KOPT-K1 (cell line): ENCODE measurements at regions not wholly inside any gene's neighbourhood (a gene's known extent, or its start where the extent isn't known, plus 50 kb on each side); places are given as distances from the start of the nearest gene placed in this dataset.
"Not testable (repeated sequence)": the region's sequence is repeated elsewhere in the genome, so short reads cannot be mapped to it uniquely, and the experiment has no call there.

Experiments used
- H3K27ac ChIP-seq: fragments of 200-600 bp; sonication (generic); 2 replicates; pipeline ENCODE4 v1.5.1; 2016; ENCODE audit warnings: antibody characterized with exemption, mild to moderate bottlenecking, low read depth, low read length; ENCODE audit not compliant: poor library complexity, severe bottlenecking
- H3K36me3 ChIP-seq: fragments of 200-600 bp; sonication (generic); 2 replicates; pipeline ENCODE4 v1.5.1; 2017; ENCODE audit warnings: antibody characterized with exemption, mild to moderate bottlenecking, low read length, moderate library complexity; ENCODE audit not compliant: insufficient read depth
- H3K9me3 ChIP-seq: fragments of 200-600 bp; sonication (generic); 2 replicates; pipeline ENCODE4 v1.5.1; 2017; ENCODE audit warnings: antibody characterized with exemption, low read length, mild to moderate bottlenecking; ENCODE audit not compliant: insufficient read depth, poor library complexity, severe bottlenecking

GRCh38 chr16:29198231-29198630 lies 208.3 kb downstream of the NPIPB11 start:
- Histone ChIP-seq H3K27ac (no peak overlapping the region), H3K36me3 (no peaks in the 10 kb centered on the region), H3K9me3 (no peaks in the 10 kb centered on the region)

DNA sequence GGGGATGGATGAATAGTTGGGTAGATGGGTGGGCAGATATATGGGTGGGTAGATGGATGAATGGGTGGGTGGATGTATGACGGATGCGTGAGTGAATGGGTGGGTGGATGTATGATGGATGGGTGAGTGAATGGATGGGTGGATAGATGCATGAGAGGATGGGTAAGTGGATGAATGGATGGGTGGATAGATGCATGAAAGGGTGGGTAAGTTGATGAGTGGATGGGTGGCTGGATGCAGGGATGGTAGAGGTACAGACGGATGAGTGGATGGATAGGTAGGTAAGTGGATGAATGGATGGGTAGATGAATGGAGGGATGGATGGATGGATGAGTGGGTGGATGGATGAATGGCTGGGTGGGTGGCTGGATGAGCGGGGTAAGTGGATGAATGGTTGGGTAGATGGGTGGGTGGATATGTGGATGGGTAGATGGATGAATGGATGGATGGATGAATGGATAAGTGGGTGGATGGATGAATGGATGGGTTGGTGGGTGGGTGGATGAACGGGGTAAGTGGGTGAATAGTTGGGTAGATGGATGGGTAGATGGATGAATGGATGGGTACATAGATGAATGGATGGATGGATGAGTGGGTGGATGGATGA lies 208.9 kb downstream of the NPIPB11 start:
- not testable (repeated sequence) for H3K9me3 ChIP-seq, H3K36me3 ChIP-seq, H3K27ac ChIP-seq

- not testable (repeated sequence) for H3K9me3 ChIP-seq, H3K36me3 ChIP-seq, H3K27ac ChIP-seq
These were observed 209.8 kb downstream of the NPIPB11 start for GRCh38 chr16:29196746-29197145.

DNA sequence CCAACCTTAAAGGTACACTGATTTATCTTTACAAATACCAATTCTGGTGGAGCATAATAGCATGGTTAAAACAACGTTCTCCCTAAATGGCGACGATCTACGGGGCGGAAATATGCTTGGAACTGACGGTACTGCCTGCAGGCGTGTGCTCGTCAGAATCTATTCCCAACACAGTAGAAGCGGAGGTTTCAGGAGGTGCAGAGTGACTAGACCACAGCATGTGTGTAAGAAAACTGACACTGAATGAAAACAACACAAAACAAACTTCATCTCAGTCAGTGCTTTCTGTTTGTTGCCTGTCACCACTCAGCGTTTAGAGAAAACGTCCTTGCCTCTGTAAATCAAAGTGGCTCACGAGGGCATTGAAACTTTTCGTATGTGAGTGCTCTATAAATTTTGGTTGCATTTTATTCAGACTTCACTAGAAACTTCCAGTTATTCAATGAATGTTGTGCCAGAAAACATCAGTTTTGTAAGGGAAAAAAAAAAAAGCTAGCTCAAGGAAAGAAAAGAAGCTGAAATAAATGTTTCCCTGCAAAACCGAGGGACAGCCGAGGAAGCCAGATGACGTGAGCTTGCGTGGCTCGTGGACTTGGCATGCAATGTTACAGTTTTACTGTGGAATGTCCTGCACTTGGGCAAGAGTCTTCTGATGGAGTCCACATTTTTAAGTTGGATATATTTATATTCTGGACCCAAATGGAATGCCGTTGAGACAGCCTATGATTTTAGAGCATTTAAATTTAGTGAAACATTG lies 210.4 kb downstream of the LAT start:
- not testable (repeated sequence) for H3K27ac ChIP-seq, H3K9me3 ChIP-seq, H3K36me3 ChIP-seq

DNA sequence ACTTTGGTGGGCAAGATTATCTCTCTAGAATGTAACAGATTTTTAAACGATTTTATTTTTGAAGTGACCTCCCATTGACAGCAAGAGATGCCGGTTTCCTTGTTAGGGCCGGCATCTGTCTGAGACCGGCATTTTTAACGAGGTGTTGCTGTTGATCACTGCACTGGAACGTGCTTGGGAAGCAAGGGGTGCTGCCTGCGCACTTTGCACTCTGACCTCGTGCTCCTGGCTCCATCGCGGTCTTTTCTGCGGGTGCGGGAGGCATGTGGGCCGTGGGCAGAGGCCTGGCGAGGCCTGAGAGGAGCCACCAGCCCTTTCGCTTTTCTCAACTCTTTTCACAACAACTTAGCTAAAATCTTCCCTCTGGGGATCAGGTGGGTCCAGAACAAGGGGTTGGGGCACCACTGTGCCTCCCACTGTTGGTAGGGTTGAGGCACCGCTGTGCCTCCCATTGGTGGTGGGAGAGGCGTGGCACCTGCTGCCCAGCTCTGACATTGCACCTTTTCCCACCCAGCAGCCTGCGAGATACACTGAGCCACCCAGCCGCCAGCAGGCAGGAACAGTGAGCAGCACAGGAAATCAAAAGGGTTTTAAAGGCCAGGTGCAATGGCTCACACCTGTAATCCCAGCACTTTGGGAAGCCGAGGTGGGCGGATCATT lies 209.5 kb downstream of the LAT start:
- not testable (repeated sequence) for H3K36me3 ChIP-seq, H3K9me3 ChIP-seq, H3K27ac ChIP-seq

- H3K9me3 ChIP-seq, H3K36me3 ChIP-seq, H3K27ac ChIP-seq: not testable (repeated sequence)
These were observed 208.8 kb downstream of the LAT start for GRCh38 chr16:29193634-29194033.

DNA sequence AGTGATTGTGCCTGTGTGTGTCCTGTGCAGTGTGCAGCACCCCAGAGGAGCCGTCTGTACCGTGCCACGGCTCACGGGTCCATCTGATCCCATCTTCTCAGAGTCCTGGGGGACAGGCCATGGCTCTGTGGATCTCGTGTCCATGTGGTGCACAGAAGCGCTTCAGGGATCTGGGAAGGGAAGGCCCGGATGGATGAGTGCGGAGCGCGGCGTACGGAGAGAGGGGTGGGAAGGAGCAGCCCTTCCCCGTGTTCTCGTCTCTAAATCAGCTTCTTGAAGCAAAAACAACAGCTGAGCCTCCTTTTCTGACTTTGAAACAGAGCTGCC lies 208.4 kb downstream of the LAT start:
- not testable (repeated sequence) for H3K36me3 ChIP-seq, H3K27ac ChIP-seq, H3K9me3 ChIP-seq

GRCh38 chr16:29192329-29193247 lies 207.7 kb downstream of the LAT start:
- no peak overlapping the region for H3K27ac ChIP-seq
- H3K36me3 ChIP-seq = no peaks in the 10 kb centered on the region
- H3K9me3 ChIP-seq = no peaks in the 10 kb centered on the region

DNA sequence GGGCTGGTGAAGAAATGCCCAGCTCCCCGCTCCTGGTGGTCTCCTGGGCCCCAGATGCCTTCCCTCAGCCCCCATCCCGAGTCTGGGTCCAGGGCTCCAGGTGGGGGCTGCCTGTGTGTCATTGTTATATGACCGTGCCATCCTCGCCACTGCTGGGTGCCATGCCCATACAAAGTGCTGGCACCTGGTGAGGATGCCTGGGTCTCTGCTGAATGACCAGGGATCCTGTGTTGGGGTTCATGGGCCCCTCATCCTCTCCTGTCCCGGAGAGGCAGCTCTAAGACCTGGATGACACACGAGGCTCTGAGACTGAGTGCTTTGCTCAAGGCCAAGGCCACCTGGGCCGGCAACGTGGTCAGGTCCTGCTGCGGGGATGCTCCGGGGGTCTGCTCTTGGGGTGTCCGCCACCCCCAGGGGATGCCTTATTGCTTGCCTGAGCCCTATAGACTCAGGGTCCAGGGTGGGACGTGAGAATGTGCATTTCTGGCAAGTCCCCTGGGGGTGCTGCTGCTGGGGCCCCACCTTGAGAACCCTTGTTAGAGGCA lies 206.9 kb downstream of the LAT start:
- H3K9me3 ChIP-seq, H3K36me3 ChIP-seq, H3K27ac ChIP-seq: not testable (repeated sequence)

DNA sequence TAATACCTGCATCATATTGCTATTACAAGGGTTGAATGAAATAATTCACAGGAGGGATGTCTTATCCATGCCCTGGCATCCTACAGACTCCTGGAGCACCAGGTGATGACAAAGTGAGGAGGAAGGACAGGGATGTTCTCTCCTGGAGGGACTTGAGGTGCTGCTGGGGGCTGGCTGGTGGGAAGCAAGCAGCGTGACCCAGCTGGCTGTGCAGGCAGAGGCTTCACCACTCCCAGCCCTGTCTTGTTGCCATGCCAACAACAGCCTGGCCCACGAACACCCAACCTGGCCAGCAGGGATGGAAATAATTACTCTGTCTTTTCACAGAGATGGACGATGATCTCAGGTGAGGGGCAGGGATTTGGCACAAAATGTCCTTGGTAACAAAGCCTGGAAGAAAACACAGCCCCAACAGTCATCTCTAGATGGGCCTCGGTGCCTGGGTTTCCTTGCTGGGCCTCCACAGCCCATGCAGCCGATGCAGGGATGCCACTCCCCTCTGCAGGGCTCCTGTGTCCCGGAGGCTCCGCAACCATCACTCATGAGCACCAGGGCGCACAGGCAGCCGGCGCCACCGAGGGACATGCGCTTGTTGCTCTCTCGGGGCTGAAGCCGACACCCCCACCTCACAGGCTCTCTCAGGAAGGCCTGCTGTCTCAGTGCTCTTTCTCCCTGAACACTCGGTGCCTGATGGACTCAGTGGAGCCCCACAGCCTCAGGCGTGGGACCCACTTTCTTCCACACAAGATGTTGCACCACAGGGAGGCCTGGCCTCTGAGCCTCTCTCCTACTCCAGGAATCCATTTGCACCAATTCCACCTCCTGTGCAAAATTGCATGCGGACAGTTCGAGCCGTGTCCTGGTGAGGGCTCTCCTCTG lies 205.9 kb downstream of the LAT start:
- H3K36me3 ChIP-seq, H3K27ac ChIP-seq, H3K9me3 ChIP-seq: not testable (repeated sequence)

- not testable (repeated sequence) for H3K9me3 ChIP-seq, H3K36me3 ChIP-seq, H3K27ac ChIP-seq
These were observed 204.0 kb downstream of the LAT start for GRCh38 chr16:29188806-29189205.

- H3K9me3 ChIP-seq, H3K36me3 ChIP-seq, H3K27ac ChIP-seq: not testable (repeated sequence)
These were observed 201.7 kb downstream of the LAT start for GRCh38 chr16:29186306-29187220.

DNA sequence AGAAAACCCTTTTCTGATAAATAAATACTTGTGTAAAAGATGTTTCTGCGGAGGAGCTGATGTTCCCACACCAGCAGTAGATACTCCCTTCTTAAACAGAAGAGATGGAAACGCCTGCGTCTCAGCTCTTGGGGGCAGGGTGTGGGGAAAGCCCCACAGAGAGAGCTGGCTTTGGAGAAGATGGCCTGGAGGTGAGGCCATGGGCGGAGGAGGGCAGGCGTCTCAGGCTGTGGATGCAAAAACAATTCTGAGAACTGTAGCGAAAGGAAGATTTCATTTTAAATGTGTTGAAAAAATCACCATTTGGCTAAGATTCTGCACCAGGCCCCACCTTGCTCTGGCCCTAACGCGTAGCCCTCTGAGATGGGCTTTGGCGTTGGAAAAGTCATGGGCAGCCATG lies 201.0 kb downstream of the LAT start:
- not testable (repeated sequence) for H3K36me3 ChIP-seq, H3K27ac ChIP-seq, H3K9me3 ChIP-seq
